HS-27A (cell line): ENCODE measurements at regions not wholly inside any gene's neighbourhood (a gene's known extent, or its start where the extent isn't known, plus 50 kb on each side); places are given as distances from the start of the nearest gene placed in this dataset.

Source experiments
- DNase-seq: peaks from one replicate; pipeline ENCODE4 v3.0.0-alpha.2; 2012; ENCODE audit warnings: low read depth, missing footprints

DNA sequence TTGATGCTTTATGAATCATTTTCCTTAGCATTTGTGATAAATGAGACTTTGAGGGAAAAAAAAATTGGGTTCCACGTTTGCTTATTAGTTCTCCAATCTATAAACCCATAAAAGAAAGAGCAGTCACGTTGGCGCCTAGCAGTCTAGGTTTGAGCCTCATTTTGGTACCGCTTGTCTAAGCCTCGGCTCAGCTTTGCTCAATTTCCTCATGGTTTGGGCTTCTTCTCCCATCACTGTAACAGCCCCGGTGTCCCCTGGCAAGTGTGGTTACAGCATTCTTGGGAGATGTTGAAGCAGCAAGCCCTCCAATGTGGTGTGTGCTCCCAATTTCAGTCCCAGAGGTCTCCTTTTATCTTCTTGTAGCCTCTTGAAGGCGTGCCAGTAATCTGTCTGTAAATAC, 578.4 kb downstream of the CDK5RAP2 start:
- DNase-seq, result no peak

DNA sequence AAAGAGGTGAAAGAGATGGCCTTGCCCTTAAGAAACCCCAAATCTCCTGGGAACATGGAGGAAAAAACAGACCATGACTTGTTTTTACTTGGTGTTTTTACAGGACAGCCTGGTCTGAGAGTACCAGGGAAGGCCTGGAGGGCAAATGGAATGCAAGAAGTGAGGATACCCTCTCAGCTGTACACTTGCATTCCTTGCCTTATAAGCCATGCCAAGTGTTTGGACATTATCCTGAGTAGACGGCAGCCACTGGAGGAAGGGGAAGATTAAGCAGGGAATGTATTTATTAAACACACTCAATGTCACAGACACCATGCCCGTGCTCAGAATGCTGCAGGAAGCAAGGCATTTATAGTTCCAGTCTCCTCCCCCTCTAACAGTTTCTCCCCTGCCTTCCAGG, 581.4 kb downstream of the CDK5RAP2 start:
- DNase-seq, result no peak

DNA sequence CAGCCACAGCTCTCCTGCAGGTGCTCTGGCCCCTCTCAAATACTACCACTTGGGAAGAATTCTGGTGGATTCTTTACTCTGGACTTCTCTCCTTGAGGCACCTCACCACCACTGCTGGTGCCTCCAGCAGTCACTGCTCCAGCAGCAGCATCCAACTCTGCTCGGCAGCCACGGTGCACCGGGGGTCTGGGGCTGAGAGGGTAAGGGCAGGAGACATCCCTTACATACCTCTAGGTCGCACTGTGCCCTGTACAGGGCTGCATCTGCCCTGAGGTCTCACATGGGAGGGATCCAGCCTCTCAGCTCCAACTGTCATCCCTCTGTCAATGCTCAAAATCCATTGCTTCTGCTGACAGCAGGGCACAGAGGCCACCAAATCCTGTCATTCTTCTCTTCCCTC, 588.2 kb downstream of the CDK5RAP2 start:
- no peak for DNase-seq

DNA sequence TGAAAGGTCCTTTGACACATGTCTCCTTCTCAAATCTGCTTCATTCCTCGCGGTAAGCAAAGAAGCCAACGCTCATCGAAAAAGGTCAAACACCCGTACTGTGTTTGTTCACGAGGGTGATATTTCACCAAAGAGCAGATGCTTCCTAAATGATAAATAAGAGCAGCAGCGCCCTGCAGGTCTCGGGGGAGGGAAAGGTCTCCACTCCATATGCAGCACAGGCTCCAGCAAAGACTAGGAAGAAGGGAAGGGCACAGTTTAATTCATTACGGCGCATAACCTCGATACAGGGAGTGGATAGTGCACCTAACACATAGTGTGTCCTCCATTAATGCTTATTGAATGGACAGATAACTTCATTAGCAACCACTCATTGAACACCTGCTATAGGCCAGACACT, 593.3 kb downstream of the CDK5RAP2 start:
- DNase-seq, result no peak

DNA sequence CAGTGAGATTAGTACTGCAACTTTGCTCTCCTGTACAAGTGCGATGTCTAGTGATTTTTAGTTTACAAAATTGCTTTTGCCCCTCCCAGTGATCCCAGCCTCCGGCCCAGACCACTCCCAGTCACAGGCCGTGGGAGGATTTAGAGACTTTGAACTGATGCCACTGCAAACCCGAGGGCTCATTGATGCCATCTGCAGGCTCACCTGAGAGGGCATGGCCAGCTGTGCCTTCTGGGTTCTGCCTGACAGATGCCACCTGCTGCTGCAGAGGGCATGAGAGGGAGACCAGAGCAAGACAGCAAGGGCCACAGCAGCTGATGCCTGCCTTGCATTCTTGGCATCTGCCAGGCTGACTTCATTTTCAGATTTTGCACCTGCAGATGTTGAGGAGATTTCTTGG, 593.8 kb downstream of the CDK5RAP2 start:
- DNase-seq, result no peak

DNA sequence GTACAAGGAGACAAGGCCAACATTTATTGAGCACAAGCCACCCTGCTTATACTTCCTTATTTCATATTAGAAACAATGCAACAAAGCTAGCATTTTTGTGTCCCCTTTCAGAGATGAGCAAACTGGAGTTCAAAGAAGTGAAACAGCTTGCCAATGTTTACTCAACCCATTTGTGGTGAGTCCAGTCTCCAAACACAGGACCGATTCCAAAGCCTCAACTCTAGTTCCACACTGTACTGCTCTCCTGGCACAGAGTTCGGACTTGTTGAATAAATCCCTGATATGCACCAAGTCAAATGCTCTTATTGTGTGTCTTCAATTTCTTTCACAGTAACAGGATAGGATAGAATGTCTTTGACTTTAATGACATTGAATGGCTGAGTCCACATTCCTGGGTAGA, 604.8 kb upstream of the BRINP1 start:
- DNase-seq, result no peak

DNA sequence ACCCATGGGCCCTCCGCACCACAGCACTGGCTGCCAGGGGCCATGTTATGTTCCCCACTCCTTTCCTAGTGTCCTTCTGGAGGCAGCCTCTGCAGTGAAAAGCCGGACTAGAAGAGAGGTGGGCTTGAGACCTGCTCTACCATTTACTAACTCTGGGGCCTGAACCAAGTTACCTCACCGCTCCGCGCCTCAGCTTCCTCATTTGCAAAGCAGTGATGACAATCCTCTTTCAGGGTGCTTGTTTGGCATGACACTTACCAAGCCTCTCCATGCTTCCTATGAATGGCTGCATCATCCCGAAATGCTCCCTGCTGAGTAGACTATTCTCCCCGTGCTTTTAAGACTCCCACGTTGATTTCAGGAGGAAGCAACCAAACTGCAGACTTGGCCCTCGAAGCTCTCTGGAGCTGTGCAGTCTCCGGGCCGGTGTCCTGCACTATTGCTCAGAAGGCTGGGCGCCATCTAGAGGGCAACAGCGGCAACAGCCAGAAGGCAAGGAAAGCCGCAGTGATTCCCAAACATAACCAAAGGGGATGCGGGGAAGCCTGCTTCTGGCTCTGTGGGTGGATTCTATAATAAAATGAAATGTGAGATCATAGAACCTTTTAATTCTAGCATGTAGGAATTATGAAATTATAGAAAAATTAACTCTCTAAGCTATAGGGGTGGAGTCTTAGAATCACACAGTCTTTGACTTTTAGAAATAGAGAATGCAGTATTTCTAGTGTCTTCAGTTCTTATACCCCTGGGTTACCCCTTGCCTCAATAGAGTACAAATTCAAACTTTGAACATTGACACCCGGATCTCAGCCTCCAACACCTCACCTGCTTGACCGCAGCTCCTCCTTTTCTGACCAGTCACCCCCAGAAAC, 599.8 kb upstream of the BRINP1 start:
- no peak for DNase-seq

DNA sequence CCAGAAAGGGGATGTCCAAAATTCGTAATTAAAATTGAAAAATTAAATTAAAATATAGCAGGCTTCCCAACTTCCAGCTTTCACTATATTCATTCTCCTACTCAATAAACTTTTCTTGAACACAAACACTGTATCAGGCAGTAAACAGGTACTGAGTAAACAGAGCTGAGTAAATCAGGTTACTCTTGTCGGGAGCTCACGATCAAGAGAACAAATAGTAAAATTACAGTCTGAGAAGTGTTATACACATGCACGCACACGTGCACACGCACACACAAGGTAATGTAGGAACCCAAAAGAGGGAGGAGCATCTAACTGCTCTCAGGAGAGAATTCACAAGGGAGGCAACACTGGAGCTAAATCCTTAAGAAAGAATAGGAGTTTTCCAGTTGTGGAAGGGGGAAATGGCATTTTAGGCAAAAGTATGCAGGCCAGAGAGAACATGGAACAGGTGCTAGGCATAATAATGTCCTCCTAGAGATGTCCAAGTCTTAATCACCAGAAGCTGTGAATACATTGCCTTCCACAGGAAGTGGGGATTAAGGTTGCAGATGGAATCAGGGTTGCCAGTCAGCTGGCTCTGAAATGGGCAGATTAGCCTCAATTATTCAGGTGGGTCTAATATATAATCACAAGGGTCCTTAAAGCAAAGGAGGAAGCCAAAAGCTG, 598.8 kb upstream of the BRINP1 start:
- no peak for DNase-seq

DNA sequence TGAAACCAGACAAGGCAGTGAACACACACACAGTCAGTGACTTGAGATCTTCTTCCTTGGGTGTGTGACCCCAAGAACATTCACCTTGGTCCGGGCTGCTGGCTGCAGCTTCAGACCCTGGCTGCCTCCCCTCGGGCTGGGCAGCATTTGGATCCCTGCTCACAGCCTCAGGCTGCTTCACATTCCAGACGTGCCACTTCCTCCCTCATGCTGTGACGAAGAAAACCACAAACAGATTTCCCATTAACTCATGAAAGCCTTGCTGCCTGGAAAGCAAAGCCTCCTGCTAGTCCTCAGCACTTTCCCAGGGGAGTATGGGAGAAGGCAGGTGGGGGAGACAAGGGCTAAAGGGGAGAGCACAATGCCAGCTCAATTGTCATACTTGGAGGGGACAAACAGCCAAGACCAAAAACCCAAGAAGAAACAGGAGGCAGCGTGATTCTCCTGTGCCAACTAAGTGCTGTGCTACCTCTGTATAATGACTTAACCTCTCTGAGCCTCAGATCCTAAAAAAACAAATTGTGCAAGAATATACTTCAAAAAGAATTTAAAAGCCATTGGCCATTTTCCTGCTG, 594.6 kb upstream of the BRINP1 start:
- DNase-seq, result peak; percentile 79

DNA sequence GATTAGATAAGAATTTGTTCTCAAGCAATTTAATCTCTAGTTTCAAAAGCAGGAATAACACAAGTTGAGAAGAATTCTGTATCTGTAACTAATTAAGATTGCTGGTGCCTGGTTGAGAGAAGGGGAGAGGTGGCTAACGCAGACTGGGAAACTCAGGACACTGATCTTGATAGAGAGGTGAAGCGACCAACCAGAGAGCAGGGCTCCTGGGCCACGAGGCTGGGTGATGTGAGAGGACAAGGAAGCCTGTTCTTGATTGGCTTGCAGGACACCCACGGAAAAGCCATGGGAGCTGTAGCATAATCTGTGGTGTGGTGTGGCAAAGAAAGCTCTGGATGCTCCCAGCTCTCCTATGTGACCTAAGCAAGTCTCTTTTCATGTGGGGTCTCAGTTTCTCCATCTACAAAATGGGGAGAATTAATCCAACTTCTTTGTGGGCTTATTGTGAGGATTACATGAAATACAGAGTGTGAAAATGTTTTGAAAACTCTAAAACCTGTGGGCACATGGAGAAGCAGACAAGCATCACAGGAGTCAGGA, 594.1 kb upstream of the BRINP1 start:
- DNase-seq, result no peak

DNA sequence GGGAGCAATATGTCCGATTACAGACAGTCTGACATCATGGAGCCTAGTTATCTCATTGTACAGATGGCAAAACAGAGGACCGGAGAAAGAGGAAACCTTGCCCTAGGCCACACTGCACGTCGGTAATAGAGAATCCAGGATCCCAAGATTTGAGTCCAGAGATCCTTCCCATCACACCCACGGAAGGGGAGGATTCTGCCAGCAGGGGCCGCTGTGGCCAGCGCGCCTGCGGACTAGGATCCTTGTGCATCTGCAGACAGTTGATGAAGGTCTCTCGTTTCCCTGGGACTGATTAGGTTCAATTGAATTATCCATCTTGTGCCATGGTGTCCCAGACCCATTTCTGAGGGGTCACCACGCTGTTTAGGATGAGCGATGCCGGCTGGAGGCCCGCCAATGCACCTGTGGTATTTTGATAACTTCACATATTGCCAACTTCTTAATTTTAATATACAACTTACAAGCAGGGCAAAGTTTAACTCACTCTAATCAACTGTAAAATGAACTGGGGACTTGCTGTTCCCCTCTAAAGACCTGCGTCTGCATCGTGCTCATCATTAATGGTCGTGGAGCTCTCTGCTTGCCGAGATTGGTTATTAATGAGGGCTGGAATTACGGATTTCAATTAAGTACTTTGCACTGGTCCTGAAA, 592.7 kb upstream of the BRINP1 start:
- DNase-seq, result no peak

DNA sequence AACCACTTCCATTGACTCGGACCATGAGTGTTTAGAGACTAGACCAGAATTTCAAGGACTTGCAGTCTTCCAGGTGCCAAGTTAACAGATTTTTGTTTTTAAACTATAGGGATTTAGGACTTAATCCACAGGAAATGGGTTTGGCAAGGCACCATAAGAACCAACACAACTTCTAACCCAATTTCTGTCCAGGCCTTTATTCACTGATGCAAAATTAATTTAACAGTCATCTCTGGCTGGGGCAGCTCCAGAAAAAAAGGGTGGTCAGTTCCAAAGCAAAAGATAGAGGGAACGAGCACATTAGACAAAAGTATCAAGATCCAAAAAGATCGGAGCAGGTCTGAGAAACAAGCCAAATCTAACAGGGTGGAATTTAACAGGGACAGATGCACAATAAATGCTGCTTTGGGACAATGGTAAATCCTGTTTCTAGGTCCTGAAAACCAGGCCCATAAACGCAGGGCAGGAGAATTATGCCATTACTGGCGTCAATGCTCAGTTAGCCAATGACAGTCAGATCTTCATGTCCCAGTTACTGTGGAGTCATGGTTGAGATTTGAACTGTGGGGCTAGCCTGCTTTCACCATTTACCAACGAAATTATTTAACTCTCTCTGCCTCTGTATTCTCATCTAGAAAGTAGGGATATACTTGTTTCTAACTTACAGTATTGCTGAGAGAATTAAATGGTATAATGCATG, 590.8 kb upstream of the BRINP1 start:
- no peak for DNase-seq

DNA sequence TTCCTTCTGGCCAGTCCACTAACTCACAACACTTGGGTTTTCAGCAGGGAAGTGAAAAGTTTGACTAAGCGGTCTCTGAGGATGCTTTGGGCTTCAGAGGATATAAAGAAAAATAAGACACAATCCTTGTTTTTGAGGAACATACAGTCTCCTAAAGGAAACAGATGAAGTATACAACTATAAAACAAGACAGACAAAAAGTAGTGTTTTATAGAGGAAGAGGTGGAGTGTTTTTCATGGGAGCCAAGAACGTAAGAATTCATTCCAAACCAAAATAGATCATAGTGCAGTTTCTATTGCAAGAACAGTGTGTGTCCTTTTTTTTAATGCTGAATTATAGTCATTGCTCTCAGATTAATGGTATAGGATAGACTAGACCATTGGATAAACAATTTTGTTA, 586.9 kb upstream of the BRINP1 start:
- no peak for DNase-seq

DNA sequence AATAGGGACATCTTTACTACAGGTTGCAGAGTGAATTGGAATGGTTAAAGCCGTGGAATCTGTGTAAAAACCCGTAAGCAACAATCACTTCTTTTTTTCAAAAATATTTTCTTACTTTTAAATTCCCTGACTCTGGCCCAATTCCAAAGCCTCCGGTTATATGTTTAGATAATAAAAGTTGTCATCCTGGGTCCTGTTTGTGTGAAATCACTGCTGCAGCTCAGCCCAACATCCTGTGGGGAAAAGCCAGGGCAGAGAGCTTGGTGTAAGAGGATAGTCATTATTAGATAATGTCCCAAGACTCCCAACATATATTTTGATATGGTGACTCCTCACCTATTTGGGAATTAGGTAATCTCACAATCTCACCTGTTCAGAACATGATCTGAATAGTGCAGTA, 586.0 kb upstream of the BRINP1 start:
- no peak for DNase-seq

DNA sequence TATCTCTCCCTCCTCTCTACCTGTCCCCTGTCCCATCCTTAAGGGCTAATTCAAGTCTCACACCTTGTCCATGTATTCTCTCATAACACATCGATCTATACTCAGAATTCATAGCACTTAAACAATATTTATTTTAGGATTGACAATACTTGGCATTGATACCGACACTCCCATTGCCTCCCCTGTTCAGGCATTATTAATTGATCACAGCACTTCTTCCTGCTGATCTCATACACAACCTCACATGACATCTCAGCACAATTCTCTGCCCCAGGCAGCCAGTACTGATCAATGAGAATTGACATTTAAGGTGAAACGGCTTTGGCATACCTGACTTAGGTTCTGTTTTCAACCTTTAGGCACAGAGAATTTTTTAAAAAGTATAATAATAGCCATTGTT, 582.4 kb upstream of the BRINP1 start:
- no peak for DNase-seq

DNA sequence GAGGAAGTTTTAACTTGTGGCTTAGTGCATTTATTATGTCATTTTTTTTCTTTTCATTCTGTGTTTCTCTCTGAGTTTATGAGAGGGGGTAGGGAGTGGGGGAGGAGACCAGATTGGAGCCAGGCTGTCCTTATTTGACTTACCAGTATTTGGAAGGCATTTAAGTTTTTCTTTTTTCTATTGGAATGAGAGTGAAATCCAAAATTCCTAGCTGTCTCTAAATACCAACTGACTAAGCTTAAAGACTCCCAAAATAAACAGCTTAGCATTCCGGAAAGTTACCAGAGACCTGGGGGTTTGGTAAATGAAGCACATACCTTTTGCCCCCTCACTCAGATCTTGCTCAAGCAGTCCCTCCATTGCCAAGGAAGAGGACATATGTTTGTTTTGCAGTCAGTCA, 581.9 kb upstream of the BRINP1 start:
- DNase-seq, result peak; percentile 54

DNA sequence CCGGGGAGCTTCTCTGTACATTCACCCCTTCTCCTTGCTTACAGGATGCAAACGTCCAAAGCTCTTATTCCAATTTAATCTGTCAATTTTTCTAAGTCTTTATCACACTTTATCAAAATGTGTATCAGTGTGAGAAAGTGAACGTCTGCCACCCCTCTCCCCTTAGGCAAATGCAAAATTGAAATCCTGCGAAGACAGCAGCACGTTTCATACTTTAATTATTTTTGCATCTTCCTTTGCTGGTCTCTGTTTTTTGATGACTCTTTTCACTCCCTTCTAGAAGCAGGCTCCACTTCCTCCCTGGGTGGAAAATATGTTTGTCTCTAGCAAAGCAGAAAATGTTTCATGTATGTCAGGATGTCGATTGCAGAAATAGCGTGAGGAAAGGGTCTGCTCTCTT, 576.5 kb upstream of the BRINP1 start:
- no peak for DNase-seq

DNA sequence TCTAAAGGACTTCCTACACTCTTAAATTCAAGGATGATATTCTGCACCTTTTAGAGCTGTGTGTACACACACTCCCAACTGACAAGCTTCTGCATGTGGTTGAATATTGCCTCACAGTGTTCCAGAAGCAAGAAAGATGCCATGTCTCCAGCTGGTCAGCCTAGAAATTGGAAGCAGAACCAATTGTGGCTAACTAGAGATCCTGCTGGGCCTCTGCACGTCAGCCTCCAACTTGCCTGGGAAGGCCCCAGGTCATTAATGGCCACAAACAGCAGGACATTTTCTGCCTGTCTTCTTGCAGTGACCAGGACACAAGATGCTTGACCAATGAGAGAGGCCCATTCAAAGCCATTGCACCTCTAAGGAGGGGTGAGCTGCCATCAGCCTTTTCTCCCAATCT, 571.9 kb upstream of the BRINP1 start:
- DNase-seq, result no peak

DNA sequence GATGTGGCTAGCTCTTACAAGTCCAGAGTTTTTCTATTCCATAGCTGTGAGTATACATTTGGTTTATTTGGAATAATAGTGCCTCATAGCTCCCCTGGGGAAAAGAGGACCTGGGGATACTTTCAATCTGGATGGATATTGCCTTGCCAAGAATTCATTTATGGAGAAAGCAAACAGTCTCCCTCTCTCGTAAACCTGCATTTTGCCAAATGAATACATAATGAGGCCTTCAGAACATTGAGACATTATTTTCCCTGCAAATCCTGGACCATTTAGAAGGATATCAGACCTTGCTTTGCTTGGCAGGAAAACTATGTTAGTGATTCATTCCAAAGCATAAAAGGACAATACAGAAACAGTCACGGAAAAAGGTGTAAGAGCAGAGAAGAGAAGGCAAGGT, 569.6 kb upstream of the BRINP1 start:
- DNase-seq, result no peak

DNA sequence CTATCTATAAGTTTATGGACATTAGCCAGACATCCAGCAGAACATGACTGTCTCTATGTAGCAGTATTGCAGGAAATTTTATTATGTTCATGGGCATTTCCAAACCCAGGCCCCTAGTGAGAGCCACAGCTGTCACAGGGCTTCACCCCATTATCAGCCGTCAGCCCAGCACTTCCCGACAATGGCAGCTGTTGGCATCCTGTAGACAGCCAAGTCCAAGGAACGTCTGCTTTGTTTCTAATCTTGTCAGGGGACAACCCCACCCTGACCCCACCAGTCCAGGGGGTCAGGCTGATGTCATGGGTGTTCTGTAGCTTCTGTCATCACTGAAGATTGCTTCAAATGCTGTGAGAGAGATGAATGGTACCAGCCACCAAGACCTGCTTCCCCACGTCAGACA, 565.3 kb upstream of the BRINP1 start:
- DNase-seq, result no peak

DNA sequence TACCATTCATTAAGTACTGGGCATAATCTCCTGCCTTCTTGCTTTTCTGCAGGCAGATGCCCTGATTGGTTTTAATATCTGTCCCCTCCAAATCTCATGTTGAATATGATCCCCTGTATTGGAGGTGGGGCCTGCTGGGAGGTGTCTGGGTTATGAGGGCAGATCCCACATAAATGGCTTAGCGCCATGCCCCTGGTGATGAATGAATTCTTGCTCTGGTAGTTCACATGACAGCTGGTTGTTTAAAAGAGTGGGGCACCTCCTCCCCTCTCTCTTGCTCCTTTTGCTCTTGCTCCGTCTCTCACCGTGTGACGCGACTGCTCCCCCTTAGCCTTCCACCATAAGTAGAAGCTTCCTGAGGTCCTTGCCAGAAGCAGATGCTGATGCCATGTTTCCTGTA, 564.0 kb upstream of the BRINP1 start:
- DNase-seq, result no peak

DNA sequence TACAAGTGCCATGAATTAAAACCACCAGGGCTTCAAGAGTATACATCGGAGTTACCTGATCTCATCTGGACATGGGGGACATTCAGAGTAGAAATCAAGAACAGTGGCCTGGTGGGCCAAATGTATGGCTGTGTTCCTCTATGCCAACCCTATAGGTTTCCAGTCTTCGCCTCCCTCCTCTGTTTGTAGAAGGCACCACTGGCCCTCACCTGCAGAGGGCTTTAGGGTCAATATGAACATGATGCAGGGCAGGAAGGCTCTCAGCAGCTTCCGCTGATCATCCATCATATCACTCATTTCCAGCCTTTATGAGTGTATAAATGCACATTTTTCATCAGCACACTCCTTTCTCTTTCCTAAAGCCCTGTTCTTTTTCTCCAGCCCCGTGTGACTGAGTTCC, 555.5 kb upstream of the BRINP1 start:
- no peak for DNase-seq
